HG02938 (cell line): ENCODE measurements at regions not wholly inside any gene's neighbourhood (a gene's known extent, or its start where the extent isn't known, plus 50 kb on each side); places are given as distances from the start of the nearest gene placed in this dataset.
"Not testable (repeated sequence)": the region's sequence is repeated elsewhere in the genome, so short reads cannot be mapped to it uniquely, and the experiment has no call there.

ENCODE experiments used
- ATAC-seq: cut with Tn5 transposase; IDR thresholded peaks from one replicate; pipeline ENCODE4 v1.9.1; 2021; ENCODE audit warnings: mild to moderate bottlenecking, moderate library complexity; ENCODE audit not compliant: unreplicated experiment

GRCh38 chr3:88657459-88657858 is 450.0 kb upstream of the EPHA3 start:
- ATAC-seq = no peak

DNA sequence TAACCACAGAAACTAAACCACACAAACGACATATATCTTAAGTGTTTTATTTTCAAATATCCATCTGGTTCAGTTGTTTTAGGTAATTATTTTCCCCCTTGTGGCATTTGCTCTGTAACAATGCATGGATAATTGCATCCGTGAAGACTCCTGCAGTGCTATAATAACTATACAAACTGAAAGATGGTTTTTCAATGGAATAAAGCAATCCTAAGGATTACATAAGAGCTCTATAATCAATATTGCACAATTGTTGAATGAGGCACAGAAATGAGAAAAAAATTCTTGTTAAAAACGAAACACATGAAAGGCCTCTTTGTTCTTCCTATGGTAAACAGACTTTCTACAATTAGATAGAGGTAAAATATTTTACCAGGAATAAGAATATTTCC is 446.0 kb upstream of the EPHA3 start:
- no peak for ATAC-seq

GRCh38 chr3:88668180-88668579 is 439.2 kb upstream of the EPHA3 start:
- ATAC-seq = no peak

DNA sequence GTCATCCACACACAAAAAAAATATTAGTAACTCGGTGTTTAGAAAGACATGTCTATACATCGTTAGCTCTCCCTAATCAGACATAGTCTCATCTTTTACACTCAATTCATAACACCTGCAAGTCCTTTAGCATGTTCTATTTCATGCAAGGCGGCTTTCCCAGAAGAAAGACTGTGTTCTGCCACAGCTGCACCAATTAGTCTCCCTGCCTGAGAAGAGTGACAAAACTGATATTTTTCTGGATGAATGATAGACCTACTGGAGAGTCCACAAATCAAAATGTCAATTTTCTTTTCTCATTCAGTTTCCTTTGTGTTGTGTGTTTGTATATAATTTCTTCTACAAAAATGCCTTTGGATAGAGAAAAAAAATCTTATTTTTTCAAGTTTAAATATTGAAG is 435.8 kb upstream of the EPHA3 start:
- ATAC-seq = no peak

DNA sequence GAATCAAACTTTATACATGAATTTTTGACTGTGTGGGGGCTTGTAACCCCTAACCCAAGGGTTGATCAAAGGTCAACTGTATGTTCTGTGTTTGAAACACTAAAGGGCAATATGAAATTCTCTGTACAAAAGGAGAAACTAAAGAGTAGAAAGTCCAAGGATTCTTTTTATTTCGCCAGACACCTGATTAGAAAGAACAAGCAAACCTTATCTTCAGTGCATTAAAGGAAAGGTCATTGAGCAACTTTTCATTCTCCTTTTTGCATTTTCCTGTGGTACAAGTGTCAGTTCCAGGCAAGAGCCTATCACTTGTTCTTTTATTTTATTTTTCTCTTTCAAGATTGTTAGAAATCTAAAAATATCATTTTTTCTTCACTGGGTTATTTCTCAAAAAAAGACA is 430.1 kb upstream of the EPHA3 start:
- ATAC-seq = no peak

- ATAC-seq = no peak
These were observed 428.7 kb upstream of the EPHA3 start for GRCh38 chr3:88678747-88679146.

DNA sequence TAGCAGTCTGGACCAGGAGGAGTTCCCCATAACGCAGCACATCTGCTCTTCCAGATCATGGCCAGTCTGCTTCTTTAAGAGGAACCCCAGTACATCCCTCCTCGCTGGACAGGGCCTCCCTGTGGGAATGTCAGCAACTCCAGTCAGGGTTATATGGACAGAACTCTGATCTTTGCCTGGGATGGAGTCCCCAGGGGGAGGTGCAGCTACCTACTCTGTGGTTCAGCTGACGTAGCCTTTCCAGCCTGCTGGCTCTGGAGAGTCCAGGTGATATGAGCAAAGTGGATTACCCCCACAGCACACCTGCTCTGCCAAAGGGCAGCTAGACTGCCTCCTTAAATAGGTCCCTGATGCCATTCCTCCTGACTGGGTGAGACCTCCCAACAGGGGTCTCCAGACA is 417.1 kb upstream of the EPHA3 start:
- no peak for ATAC-seq

DNA sequence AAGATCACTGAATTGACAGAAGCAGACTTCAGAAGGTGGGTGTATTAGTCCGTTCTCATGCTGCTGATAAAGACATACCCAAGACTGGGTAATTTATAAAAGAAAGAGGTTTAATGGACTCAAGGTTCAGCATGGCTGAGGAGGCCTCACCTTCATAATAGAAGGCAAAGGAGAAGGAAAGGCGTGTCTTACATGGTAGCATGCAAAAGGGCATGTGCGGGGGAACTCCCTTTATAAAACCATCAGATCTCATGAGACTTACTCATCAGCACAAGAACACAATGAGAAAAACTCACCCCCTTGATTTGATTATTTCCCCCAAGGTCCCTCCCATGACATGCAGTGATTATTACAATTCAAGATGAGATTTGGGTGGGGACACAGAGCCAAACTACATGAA is 416.3 kb upstream of the EPHA3 start:
- ATAC-seq = no peak

- ATAC-seq = no peak
These were observed 403.8 kb upstream of the EPHA3 start for GRCh38 chr3:88703501-88704059.

- no peak for ATAC-seq
These were observed 403.1 kb upstream of the EPHA3 start for GRCh38 chr3:88704338-88704737.

DNA sequence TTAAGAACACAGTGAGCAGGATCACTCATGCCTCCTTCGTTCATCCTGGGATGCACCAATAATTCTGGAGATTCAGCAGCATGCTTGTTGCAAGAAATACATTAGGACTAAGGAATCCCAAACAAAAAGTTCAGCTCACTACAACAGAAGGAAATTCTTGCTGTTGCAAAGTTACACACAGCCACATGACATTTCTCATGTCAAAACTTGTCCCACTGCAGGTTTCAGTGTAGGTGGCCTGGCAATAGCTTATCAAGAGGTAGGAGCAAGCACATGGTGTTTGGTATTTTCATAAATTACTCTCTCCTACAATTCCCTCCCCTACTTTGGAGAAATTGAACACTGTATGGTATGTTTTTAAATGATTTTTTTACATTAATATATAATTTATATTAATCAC is 399.6 kb upstream of the EPHA3 start:
- ATAC-seq = no peak

DNA sequence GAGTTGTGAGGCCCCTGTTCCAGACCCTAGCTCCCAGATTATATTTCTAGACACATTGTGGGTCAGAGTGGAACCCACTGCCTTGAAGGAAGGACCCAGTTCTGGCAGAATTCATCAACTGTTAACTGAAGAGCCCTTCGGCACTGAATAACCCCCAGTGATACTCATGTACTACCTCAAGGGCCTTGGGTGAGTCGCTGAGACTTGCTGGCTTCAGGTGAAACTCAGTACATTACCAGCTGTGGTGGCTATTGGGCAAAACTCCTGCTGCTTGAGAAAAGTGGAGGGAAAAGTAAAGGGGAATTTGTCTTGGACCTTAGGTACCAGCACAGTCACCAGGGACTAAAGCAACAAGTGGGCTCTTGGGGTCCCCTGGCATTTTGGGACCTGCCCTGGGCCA is 394.9 kb upstream of the EPHA3 start:
- no peak for ATAC-seq

DNA sequence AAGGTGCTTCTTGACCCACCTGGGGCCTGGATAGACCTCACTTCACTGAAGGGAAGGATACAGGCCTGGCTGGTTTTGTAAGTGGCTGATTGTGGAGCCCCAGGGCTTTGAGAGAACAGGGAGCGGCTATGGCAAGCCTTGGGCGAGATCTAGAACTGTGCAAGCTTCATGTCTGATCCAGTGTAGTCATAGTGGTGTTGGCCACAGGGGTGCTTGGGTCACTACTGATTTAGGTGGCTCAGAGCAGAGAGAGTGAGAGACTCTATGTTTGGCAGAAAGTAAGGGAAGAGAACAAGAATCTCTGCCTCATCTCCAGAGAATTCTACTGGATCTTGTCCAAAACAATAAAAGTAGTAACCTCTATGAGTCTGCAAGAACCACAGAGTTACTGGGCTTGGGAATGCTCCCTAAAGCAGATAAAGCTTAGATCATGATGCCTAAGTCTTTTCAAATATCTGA is 394.2 kb upstream of the EPHA3 start:
- no peak for ATAC-seq

GRCh38 chr3:88725440-88726165 is 381.8 kb upstream of the EPHA3 start:
- ATAC-seq = no peak

DNA sequence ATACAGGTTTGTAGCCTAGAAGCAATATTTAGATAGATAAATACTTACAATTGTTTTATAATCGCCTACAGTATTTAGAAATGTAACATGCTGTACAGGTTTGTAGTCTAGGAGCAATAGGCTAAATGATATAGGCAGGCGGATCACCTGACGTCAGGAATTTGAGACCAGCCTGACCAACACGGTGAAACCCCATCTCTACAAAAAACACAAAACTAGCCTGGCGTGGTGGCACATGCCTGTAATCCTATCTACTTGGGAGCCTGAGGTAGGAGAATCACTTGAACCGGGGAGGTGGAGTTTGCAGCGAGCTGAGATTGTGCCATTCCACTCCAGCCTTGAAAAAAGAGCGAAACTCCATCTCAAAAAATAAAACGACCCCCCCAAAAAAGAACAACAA is 375.2 kb upstream of the EPHA3 start:
- no peak for ATAC-seq

- ATAC-seq = no peak
These were observed 365.3 kb upstream of the EPHA3 start for GRCh38 chr3:88742106-88742505.

DNA sequence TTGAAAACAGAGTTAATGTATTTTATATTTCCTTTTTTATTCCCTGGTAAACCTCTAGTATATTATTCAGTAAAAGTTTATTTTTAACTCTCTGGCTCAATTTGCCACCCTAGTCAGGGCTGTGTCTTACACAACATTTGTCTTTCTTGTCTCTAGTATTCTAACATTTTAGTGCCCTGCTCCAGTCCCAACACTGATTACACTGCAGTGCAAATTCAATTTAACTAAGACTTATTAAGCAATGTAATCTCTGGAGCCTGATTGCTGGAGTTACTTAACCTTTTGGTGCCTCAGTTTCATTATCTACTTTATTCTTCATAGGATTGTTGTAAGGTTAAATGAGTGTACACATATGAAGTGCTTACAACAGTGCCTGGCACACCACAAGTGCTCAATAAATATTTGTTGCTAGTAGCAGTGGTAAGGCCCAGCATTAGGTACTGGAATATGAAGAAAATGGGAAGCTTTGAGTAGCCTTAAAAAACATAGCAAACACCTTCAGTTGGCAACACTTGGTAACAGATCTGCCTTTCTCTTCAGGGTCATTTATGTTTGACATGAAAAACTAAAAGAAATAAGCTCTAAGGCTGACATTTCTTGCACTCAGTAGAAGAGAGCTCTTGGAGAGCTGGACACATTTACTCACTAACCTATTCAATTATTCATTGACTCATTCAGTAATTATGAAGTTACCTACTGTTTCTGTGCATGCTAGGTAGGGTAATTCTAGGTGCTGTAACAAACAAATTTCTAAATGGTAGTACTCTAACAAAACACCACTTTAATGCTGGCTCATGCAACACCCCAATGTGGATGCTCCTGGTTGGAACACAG is 364.5 kb upstream of the EPHA3 start:
- ATAC-seq = no peak

DNA sequence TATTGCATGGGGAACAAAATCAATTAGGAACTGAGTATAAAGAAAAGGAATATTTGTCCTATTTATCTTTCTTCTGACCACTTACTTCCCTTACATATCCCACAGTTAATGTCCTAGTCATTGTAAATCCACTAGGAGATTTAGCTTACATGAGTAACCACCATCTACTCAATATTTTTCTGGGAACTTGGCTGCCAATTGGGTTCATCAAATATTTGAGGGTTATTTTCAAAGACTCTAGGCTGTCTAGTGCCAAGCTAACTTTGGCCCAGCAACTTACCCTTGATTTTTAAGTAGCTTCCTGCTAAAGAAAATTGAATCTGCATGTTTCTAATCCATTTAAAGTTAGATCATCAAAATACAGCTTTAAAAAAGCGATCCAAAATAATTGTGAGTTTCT is 362.5 kb upstream of the EPHA3 start:
- no peak for ATAC-seq

DNA sequence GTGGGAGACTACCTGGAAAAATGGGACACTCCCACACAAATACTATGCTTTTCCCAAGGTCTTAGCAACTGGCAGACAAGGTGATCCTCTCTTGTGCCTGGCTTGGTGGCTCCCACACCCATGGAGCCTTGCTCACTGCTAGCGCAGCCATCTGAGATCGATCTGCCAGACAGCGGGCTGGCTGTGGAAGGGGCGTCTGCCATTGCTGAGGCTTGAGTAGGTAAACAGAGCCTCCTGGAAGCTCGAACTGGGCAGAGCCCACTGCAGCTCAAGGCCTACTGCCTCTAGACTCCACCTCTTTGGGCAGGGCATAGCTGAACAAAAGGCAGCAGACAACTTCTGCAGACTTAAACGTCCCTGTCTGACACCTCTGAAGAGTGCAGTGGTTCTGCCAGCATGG is 360.3 kb upstream of the EPHA3 start:
- not testable (repeated sequence) for ATAC-seq

DNA sequence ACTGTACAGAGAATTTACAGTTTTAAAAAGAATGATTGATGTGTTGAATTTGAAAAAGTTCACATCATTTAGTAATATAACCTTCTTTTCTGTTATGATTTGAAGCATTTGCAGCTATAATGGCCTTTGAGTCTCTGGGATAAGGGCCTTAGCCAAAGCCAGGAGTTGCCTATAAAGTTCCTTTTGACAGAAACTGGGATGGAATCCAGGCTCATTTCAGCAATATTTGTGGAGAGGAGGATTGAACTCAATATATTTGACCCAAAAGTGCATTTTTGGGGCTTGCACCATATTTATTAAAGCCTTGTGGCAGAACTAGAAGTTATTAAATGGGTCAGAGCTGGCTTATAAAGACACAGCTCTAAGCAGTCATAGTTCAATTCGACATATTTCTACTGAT is 348.7 kb upstream of the EPHA3 start:
- ATAC-seq = no peak

DNA sequence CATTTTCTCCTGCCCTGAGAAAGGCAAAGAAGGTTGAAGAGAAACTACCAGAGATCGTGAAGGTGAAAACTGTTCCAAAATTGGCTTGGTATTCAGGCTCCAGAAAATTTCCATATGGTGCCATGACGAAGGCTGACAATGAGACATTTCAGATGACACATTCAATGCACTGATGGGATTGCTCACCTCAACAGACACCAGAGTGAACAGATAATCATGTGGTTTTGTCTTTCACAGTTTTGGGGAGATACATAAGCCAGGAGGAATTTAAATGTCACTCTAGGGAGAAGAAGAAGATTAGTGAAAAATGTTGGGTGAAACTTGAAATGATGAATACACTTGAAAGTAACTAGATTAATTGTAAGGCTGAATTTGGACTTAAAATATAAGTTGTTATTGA is 339.7 kb upstream of the EPHA3 start:
- ATAC-seq = no peak

DNA sequence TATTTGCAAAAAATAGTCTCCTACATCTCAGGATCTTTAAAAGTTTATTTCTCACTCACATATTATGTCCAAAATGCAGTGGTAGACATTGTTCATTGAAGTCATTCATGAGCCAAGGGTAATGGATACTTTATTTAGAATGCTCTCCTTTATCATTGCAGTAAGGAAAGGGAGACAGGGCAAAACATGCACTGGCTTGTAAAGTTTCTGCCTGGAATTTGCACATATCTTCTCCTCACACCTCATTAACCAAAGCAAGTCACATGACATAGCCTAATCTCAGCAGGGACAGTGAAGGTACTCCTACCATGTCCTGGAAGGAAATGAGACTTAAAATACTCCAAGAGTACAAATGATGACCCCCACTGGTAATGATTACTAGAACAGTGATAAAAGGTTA is 333.7 kb upstream of the EPHA3 start:
- ATAC-seq = no peak
